HG02642 (cell line): ENCODE measurements at regions not wholly inside any gene's neighbourhood (a gene's known extent, or its start where the extent isn't known, plus 50 kb on each side); places are given as distances from the start of the nearest gene placed in this dataset.

Source experiments
- ATAC-seq: cut with Tn5 transposase; IDR thresholded peaks from one replicate; pipeline ENCODE4 v1.9.1; 2021; ENCODE audit warnings: mild to moderate bottlenecking; ENCODE audit not compliant: unreplicated experiment, poor library complexity

DNA sequence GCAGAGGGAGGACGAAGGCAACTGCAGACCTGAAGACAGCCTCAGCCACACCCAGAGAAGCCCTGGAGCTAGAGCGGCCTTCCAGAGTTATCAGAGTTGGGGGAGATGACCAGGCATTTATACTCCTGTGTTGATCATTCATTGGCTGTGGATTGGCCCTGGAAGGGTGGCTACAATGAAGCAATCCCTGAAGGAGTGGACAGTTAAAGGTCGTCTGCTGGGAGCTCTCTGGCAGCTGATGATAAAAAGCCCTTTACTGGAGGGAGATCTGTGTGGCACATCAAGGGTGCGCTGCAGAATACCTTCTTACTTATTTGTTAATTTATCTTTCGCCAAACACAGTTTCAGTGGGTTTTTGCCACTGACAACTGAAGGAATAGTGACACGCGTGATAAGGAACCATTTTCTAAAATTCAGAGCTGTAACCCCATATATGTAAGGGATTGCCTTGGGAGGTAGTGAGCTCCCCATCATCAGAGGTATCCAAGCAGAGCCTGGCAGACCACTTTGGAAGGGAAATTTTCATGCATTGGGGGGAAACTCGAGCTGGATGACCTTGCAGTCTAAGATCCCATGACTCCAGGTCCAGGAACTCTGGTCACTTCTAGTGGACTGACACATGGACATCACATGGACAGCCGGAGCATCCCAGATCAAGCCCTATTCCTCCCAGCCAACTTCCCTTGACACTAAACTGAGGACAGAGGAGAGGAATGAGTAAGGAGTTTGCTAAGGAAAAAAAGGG lies 126.4 kb upstream of the GADD45A start:
- no peak for ATAC-seq

- no peak for ATAC-seq
Measured at GRCh38 chr1:67559222-67559700, 125.7 kb upstream of the GADD45A start.

- no peak for ATAC-seq
Measured at GRCh38 chr1:67560580-67561255, 124.3 kb upstream of the GADD45A start.

DNA sequence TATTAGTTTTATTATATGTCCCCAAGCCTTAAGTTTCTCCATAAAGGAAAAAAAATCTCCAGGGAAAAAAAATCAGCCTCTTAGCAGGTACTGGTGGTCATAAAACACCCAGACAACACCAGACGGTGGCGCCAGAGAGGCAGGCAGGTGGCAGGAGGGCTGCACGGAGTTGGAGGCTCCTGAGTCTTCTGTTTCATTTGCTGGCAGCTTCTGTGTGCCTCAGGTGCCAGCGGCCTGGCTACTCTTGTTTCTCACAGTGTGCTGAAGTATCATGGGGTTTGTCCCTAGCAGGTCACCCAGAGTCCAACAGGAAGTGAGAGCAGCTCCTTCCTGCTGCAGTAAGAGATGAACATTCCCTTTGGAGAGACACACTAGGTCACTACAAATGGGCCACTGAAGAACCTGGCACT lies 123.3 kb upstream of the GADD45A start:
- peak; percentile 94 for ATAC-seq

GRCh38 chr1:67563684-67564083 lies 121.3 kb upstream of the GADD45A start:
- no peak for ATAC-seq

- no peak for ATAC-seq
Measured at GRCh38 chr1:67564193-67564592, 120.8 kb upstream of the GADD45A start.

DNA sequence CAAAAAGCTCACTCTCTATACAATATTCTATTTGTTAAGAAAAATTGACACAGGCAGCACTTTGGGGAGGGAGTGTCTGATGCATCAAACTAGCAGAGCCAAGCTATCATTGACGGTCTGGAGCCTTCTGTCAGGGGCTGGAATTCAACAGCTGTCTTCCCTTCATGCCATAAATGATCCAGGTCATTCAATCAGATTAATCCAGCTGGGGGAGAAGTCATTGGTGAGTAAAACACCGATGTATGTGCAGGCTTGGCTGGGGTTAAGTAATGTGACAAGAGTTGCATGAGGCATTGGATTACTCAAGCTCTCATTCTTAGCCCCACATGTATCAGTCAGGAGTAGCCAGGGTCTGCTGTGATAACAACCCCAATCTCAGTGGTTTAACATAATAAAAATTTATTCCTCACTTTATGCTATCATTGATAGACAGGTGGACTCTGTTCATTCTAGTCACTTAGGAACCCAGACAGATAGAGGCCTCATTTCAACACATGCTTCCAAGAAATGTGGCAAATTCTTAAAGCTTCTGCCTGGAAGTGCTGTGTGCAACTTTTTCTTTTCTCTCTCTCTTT lies 118.1 kb upstream of the GADD45A start:
- ATAC-seq = no peak

DNA sequence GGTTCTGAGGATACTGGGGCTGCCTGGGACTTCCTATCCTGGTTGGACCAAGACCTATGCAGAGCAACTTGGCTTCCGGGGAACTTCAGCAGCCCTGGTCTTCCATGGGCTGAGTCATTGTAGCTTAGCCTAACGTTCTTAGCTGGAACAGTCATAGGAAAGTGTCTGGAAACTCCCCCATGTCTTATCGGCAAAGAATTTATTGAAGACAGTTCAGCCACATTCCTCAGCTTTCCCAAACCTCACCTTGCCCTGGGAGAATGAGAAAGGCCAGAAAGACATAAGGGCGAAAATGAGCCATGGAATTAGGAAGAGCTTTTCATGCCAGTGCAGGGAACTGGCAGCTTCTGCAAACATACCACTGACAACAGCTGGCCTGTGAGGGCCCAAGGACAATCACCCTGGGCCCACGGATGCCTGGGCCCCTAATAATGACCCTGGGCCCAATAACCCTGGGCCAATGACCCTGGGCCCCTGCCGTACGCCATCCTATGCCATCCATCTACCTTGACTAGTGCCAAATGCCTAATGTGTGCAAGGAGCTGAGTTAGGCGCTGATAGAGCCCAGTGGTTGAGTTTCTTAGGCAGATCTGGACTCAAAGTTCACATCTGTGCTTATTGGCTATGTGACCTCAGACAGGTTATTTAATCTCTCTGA lies 114.4 kb upstream of the GADD45A start:
- no peak for ATAC-seq

GRCh38 chr1:67571406-67571805 lies 113.6 kb upstream of the GADD45A start:
- ATAC-seq = no peak

GRCh38 chr1:67571901-67572593 lies 113.0 kb upstream of the GADD45A start:
- ATAC-seq = no peak

DNA sequence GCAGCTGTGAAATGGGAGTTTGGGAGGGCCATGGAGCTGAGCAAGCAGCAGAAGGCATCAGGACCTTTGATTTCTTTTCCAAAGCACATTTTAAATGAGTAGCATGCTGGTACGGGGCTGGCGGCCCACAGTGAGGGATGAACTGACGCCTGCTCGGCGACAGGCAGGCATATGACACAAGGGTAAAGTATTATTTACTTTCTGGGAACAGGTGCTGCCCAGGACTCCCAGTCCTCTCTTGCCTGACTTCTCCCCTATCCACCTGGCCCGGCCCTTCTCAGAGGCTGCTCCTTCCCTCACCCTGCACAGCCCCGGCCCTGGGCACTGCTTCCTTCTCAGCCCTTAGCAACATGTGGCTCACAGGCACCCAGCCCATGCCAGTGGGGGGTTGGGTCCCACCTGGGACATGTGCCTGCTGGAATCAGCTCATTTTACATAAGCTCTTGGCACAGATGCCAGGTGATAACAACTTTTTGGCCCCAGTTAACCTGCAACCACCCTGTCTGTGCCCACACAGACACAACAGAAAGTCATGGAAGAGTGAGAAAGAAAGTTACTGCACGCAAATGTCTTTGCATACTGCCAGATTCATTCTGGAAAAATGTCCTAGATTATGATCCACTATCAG lies 112.3 kb upstream of the GADD45A start:
- no peak for ATAC-seq

- no peak for ATAC-seq
Measured at GRCh38 chr1:67573311-67573872, 111.6 kb upstream of the GADD45A start.

- no peak for ATAC-seq
Measured at GRCh38 chr1:67574221-67574620, 110.8 kb upstream of the GADD45A start.

DNA sequence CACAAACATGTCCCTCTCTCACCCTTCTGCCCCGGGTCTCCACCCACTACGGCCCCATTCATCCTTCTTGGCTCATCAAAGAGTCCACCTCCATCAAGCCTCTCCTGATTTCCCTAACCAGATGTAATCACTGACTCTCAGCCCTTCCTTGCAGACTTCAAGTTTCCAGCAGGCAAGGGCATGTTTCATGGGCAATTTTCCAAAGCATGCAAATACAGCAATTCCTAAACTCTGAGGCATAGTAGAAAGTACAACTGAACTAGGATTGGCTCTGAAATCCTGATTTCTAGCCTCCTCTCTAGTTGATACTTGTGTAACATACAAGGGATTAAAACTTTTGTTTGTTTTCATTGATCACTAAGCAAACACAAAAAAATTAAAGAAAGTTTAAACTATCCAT lies 109.1 kb upstream of the GADD45A start:
- ATAC-seq = no peak

- no peak for ATAC-seq
Measured at GRCh38 chr1:67576474-67576873, 108.5 kb upstream of the GADD45A start.

- ATAC-seq = no peak
Measured at GRCh38 chr1:67577646-67578045, 107.4 kb upstream of the GADD45A start.

DNA sequence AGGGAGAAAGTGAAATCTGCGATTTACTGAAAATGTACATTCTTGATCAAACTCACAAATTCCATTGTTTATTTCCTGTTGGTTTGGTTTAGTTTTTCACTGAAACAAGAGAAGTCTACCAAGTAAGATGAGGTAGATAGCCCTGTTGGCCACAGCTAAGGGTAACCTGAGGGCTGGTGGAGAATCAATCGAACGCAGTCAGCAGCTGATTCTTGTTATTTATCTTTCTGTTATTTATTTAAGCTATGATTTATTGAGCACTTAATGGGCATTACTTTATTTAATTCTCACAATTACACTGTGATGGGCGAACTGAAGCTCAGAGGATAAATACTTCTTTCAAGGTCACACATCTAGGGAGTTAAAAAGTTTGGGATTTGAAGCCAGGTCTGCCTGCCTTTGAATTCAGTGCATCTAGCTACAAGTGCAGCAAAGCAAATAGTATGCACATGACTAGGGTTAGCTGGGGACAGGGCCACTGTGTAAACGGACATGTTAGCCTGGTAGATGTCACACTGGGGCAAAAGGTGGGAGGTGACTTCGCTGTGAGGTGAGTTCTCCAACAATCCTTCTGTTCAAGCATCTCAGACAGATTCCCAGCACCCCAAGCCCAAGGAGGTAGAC lies 106.5 kb upstream of the GADD45A start:
- no peak for ATAC-seq

- ATAC-seq = no peak
Measured at GRCh38 chr1:67579623-67580394, 105.2 kb upstream of the GADD45A start.
